CD4-positive, alpha-beta T cell treated with Interferon alpha-2 for 1 hour (primary cell): ENCODE measurements at regions not wholly inside any gene's neighbourhood (a gene's known extent, or its start where the extent isn't known, plus 50 kb on each side); places are given as distances from the start of the nearest gene placed in this dataset.

Experiments
- DNase-seq, 2 donors: peaks; one replicate each; pipeline ENCODE4 v3.0.0-alpha.2; 2020 to 2022

DNA sequence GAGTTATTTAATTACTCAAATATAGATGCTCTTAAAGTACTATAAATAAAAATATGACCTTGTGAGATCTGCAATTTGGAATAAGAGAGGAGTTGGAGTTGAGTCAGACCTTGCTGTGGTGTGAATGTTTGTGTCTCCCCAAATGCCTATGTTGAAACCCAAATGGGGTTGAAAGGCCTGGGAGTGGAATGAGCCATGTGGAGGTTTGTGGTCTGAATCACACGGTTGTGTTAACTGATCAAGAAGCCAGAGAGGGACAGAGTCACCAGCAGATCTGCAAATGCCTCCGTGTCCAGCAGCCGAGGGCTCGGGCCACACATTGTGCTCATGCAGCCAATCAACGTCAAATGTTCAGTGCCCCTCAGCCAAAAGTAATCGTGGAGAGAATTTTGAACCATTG, 404.4 kb downstream of the ICE1 start:
- no peak for DNase-seq

DNA sequence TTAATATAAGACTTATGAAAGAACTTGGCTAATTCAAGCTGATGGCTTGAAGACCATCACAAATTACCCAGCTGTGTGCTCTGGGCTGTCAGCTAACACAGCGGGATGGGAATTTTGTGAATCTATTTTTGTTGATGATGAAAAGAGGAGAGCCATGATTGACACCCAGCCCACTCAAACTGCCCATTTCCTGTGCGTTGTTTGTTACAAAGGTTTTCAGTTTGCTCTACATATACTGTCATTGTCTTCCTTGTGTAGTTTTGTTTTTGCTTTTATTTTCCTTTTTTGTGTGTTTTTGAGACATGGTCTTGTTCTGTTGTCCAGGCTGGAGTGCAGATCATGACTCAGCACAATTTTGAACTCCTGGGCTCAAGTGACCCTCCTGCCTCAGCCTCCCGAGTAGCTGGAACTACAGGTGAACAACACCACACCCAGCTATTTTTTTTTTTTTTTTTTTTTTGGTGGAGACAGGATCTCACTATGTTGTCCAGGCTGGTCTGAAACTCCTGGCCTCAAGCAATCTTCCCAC, 400.3 kb downstream of the ICE1 start:
- no peak for DNase-seq

GRCh38 chr5:5816960-5817359, 394.5 kb downstream of the ICE1 start:
- no peak for DNase-seq

- no peak for DNase-seq
These were observed 391.0 kb downstream of the ICE1 start for GRCh38 chr5:5813441-5813840.

DNA sequence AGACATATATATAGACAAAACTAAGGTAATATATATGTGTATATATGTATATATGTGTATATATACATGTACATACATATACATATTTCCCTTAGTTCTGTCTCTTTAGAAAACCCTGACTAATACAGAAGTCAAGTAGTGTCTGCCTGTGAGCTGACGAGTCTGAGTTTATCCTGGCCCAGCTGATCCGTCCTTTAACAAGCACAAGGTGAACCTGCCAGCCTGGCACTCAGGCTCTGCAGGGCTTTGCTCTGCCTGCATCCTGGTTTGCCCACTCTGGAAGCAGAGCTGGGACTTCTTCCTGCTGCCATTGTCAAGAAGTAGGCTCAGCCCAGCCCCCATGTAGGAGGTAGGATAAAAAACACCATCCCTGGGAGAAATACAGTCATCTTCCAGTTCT, 388.0 kb downstream of the ICE1 start:
- DNase-seq: no peak

GRCh38 chr5:5805916-5806315, 383.4 kb downstream of the ICE1 start:
- no peak for DNase-seq

GRCh38 chr5:5804478-5805233, 382.2 kb downstream of the ICE1 start:
- DNase-seq: no peak

- DNase-seq: no peak
These were observed 378.6 kb downstream of the ICE1 start for GRCh38 chr5:5800801-5801761.

GRCh38 chr5:5799826-5800225, 377.3 kb downstream of the ICE1 start:
- no peak for DNase-seq

DNA sequence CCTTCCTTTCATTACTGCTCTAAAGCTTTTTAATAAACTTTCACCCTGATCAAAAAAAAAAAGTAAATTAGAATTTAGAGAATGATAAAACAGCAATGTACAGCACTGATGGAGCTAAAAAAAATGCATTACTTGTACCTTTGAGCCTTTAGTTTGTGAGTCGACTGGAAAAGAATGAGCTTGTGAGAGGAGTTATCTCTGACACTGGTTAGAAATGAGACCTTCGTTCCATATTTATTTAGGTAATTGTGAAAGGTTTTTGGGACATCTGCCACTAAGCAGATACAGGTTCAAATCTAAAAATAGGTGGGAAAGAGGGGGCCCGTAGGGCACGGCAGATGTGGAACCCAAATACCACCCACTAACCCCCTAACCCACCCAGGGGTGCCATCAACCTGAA, 376.8 kb downstream of the ICE1 start:
- DNase-seq: no peak

- DNase-seq: no peak
These were observed 376.0 kb downstream of the ICE1 start for GRCh38 chr5:5798462-5798861.

DNA sequence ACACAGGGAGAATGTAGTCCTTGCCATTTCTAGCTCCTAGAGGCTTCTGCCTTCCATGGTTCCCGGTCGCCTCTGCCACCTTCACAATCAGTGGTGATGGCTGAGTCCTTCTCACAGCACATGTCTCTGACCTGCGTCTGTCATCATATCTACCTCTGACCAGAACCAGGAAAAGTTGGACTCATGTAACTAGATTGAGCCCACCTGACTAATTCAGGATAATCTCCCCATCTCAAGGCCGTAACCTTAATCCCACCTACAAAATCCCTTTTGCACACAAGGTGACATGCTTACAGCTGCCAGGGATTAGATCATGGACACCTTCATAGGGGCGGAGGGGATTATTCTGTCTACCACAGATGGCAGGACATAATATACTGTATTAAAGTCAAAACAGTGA, 375.6 kb downstream of the ICE1 start:
- DNase-seq: no peak

DNA sequence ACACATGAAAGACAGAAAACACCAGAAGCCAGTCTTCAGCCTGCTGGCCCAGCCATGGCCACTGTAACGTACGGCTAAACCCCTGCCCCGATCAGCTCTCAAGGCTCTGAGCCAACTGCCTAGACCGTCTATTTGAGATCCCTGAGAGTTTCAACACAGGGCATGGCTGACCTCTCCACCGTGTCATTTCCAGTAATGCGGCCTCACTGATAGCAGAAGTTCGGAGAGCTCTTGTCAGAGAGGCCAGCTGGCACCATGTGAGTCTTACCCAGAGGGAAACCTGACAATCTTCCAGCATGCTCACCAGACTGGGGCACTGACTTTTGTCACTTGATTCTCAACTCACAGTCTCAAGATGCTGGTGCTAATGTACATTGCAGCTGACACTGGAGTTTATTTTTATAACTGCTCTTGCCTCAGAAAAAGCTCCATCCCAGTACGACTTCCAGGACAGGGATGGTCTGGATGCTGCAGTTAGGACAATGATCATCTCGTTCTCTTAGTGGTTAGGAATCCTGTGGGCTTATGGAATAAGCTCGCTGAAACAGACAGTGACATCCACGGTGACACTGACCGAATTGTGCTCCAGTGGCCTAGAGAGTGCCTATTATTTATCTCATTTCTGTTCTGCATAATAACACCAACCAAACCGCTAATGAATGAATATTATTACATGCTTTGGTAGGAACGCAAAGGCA, 372.7 kb downstream of the ICE1 start:
- no peak for DNase-seq

GRCh38 chr5:5794118-5794560, 371.7 kb downstream of the ICE1 start:
- DNase-seq: no peak

GRCh38 chr5:5793242-5794117, 371.0 kb downstream of the ICE1 start:
- no peak for DNase-seq

- no peak for DNase-seq
These were observed 369.6 kb downstream of the ICE1 start for GRCh38 chr5:5792106-5792505.

- no peak for DNase-seq
These were observed 366.3 kb downstream of the ICE1 start for GRCh38 chr5:5788793-5789192.

DNA sequence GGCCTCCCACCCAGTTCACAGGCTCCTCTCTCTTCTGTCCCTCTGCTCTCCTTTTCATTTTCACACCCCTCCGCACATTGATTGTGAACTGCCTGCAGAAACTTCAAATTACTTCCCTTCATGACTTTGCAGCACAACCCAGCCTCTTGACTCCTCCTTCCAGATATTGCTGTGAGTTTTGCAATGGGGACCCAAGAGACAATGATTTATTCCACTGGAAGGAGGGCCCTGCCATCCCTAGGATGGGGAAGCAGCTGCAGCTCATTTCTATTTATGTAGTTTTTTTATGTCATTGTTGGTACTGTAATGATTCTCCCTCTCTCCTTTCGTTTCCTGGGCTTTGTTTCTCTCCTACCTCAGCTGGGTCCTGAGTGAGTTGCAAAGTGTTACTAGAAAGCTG, 364.9 kb downstream of the ICE1 start:
- no peak for DNase-seq

- no peak for DNase-seq
These were observed 361.6 kb downstream of the ICE1 start for GRCh38 chr5:5784101-5784500.

DNA sequence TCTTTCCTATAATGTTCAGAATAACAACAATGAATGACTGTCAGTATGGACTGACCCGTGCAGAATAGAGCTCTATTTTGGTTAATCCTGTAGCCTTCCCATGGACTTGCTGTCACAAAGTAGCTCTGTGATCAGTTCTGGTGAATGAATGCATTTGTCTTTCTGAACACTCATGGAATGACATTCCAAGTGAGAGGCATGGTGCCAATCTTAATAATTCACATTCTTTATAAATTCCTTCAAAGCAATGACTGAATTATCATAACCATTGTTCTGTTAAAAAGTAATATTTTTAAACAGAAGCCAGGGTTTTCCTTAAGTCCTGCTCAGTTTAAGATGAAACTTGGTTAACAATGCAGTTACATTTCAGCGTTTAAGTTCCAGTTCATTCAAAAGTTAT, 360.5 kb downstream of the ICE1 start:
- no peak for DNase-seq

DNA sequence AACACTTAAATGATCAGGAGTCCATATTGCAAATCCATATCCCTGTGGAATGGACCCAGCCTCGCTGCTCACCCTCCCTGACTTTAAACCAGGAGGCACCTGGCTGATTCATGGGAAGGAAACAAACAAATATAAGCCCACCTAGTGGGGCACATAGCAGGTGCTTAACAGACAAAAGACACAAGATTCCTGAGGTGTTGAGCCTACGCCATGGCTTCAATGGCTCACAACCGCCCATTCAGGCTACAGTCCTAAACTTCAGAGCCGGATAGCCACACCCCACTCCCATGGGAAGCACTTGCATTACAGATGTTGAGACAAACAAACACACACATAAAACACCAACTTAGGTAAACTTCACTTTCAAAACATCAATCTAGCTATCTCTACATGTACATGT, 359.9 kb downstream of the ICE1 start:
- no peak for DNase-seq

DNA sequence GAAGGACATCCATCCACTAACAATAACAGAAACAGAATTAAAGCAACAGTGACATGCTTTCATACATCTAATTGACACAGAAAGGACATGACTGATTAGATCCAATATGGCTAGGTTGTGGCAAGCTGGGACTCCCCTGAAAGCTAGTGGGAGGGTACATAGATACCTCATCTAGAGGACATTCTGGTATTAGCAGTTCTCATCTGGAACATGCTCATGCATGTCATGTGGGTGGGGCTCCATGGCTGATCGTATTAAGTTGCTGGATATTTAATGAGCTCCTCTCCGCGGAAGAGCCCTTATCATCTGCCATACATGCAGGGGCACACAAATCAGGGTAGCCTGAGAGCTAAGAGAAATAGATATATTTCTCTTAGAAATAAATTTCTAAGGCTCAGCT, 358.9 kb downstream of the ICE1 start:
- no peak for DNase-seq
